GM12864 (cell line): ENCODE measurements at regions not wholly inside any gene's neighbourhood (a gene's known extent, or its start where the extent isn't known, plus 50 kb on each side); places are given as distances from the start of the nearest gene placed in this dataset.

ENCODE experiments used
- DNase-seq: peaks from one replicate; pipeline ENCODE4 v3.0.0-alpha.2; 2011; ENCODE audit warnings: low read depth
- H3K4me3 ChIP-seq: 2 replicates; pipeline ENCODE4 v1.5.1; 2011; ENCODE audit warnings: mild to moderate bottlenecking, low read depth, low read length, control low read depth
- CTCF ChIP-seq: IDR thresholded peaks from 2 replicates; pipeline ENCODE4 v1.5.1; 2011; ENCODE audit warnings: low read depth, mild to moderate bottlenecking, moderate library complexity, low read length, control low read depth, inconsistent platforms; ENCODE audit errors: missing control alignments

DNA sequence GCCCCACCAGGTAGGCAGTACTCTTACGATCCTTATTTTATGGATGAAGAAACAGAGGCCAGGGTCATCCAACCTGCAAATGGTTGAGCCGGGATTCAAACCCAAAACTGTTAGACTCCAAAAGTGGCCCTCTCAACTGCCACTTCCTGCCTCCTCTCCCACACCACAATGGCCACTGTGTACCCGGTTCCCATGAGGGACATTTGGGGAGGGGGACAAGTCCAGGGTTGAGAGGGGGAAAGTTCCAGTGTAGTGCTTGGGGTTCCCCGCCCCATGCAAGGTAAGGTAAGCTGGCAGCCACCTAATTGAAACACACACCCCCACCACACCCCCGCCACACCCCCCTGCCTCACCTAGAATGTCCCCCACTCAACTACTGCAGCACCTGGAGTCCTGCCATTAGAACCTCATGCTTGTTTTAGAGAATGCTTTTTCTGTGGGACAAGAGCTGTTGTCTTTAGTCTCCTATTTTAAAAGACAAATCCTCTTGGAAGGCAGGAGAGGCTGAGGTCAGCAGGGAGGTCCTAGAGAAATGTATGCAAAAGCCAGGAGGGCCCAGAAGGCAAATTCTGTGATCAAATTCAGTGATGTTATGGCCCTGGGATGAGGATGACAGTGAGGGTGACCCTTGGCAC, 145.2 kb downstream of the ZFP36L2 start:
- no peak for TF ChIP-seq CTCF
- no peak for DNase-seq
- no peak overlapping the region for H3K4me3 ChIP-seq

GRCh38 chr2:43080571-43081021, 145.8 kb downstream of the ZFP36L2 start:
- no peak overlapping the region for H3K4me3 ChIP-seq
- no peak for DNase-seq
- no peak for TF ChIP-seq CTCF

- no peak for TF ChIP-seq CTCF
- no peak overlapping the region for H3K4me3 ChIP-seq
- DNase-seq = no peak
These were observed 147.3 kb downstream of the ZFP36L2 start for GRCh38 chr2:43078781-43079755.

- no peak overlapping the region for H3K4me3 ChIP-seq
- no peak for TF ChIP-seq CTCF
- no peak for DNase-seq
These were observed 148.1 kb downstream of the ZFP36L2 start for GRCh38 chr2:43078301-43078700.

GRCh38 chr2:43077876-43078275, 148.5 kb downstream of the ZFP36L2 start:
- no peak for DNase-seq
- no peak for TF ChIP-seq CTCF
- no peak overlapping the region for H3K4me3 ChIP-seq

GRCh38 chr2:43076676-43077075, 149.7 kb downstream of the ZFP36L2 start:
- H3K4me3 ChIP-seq = no peak overlapping the region
- no peak for DNase-seq
- TF ChIP-seq CTCF = no peak
